ENCODE measurements at regions not wholly inside any gene's neighbourhood (a gene's known extent, or its start where the extent isn't known, plus 50 kb on each side); places are given as distances from the start of the nearest gene placed in this dataset.

DNA sequence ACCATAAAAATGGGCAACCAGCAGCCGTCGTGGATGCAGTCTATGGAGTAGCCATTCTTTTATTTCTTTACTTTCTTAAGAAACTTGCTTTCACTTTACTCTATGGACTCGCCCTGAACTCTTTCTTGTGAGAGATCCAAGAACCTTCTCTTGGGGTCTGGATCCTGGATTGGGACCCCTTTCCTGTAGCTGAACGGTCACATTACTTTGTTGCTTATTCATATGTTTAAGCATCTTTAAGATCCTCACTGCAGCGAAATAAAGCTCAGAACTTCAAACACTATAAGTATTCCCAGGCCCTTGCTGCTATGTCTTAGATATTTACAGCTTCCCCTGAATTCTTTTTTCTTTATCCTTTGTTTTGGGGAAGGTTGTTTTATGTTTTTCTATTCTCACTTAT, 187.8 kb upstream of the DDI1 start:
- TF ChIP-seq POLR2A (IDR thresholded peaks at IDR 0.05) (no peak), EP300 (IDR thresholded peaks at IDR 0.05) (no peak), POLR2AphosphoS5 (IDR thresholded peaks at IDR 0.05) (no peak)
- TF ChIP-seq, protein P1, sequence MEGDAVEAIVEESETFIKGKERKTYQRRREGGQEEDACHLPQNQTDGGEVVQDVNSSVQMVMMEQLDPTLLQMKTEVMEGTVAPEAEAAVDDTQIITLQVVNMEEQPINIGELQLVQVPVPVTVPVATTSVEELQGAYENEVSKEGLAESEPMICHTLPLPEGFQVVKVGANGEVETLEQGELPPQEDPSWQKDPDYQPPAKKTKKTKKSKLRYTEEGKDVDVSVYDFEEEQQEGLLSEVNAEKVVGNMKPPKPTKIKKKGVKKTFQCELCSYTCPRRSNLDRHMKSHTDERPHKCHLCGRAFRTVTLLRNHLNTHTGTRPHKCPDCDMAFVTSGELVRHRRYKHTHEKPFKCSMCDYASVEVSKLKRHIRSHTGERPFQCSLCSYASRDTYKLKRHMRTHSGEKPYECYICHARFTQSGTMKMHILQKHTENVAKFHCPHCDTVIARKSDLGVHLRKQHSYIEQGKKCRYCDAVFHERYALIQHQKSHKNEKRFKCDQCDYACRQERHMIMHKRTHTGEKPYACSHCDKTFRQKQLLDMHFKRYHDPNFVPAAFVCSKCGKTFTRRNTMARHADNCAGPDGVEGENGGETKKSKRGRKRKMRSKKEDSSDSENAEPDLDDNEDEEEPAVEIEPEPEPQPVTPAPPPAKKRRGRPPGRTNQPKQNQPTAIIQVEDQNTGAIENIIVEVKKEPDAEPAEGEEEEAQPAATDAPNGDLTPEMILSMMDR (IDR thresholded peaks at IDR 0.05): no peak

All from stomach (tissue), 4 donors.